ENCODE measurements at regions not wholly inside any gene's neighbourhood (a gene's known extent, or its start where the extent isn't known, plus 50 kb on each side); places are given as distances from the start of the nearest gene placed in this dataset.

DNA sequence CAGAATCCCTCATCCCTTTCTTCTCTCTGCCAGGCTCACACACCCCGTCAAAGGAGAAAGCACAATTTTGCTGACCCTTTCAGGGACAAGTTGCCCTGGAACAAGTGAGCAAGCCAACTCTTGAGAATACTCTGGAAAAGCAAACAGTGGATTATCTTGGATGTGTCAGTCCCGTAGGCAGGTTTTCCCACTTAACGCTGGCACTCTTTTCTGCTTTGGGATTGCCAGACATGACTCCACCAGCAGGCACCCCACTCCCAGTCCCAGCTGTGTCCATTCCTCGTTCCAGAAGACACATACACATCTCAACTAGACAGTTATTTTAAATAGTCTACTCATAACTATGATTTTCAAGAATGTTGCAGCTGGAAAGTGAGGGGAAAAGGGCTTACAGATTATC lies 145.5 kb upstream of the CDKN3 start:
- no peak for TF ChIP-seq EZH2 (IDR thresholded peaks at IDR 0.05)
- TF ChIP-seq POLR2AphosphoS5 (IDR thresholded peaks at IDR 0.05; ENCODE audit: borderline replicate concordance, low read depth, low read length) = no peak
